B cell (primary cell): ENCODE measurements at regions not wholly inside any gene's neighbourhood (a gene's known extent, or its start where the extent isn't known, plus 50 kb on each side); places are given as distances from the start of the nearest gene placed in this dataset.

ENCODE experiments used
- ATAC-seq: fragments of 200-7000 bp; cut with Tn5 transposase; one replicate; pipeline ENCODE4 v1.10.0; 2021; ENCODE audit warnings: low read depth, mild to moderate bottlenecking, moderate number of reproducible peaks, moderate library complexity
- CTCF ChIA-PET: fragments of 350-600 bp; sonication (Branson Sonifier 250); formaldehyde crosslinking; loops from one replicate; lab custom pipeline; 2021; ENCODE audit warnings: antibody characterized with exemption, inconsistent platforms; lab: Charles Lee
- POLR2A ChIA-PET: fragments of 350-600 bp; sonication (Branson Sonifier 250); formaldehyde crosslinking; loops from one replicate; lab custom pipeline; 2021; ENCODE audit warnings: antibody characterized with exemption; lab: Charles Lee
- DNase-seq: peaks from one replicate; pipeline ENCODE4 v3.0.0; 2013
- H2AFZ ChIP-seq: 2 replicates; pipeline ENCODE4 v1.6.1; 2012; ENCODE audit warnings: mild to moderate bottlenecking, low read depth, low read length; ENCODE audit not compliant: insufficient read depth, poor library complexity, severe bottlenecking
- H3K27ac ChIP-seq, 2 donors: 1 replicate in 1 of 2; 2 replicates in 1 of 2; pipeline ENCODE4 v1.5.1; 2012 to 2013; ENCODE audit warnings: low read length in 2 of 2, mild to moderate bottlenecking in 2 of 2, moderate library complexity in 1 of 2
- H3K27me3 ChIP-seq, 4 experiments: fragments of 200-600 bp in 1 of 4; sonication (generic) in 1 of 4; replicated peaks in 1 of 4; 1 replicate in 2 of 4; 2 replicates in 2 of 4; pipeline versions ENCODE4 v1.6.1 to v1.7.0; 2013 to 2016; ENCODE audit warnings: low read length in 3 of 4, mild to moderate bottlenecking in 2 of 4, mixed read lengths in 1 of 4, moderate library complexity in 1 of 4; ENCODE audit not compliant: insufficient read depth in 4 of 4, control insufficient read depth in 3 of 4; ENCODE audit errors: control extremely low read depth in 1 of 4
- H3K36me3 ChIP-seq, 2 experiments: replicated peaks in 1 of 2; 1 replicate in 1 of 2; 2 replicates in 1 of 2; pipeline versions ENCODE4 v1.6.1 to v1.7.1; 2013; ENCODE audit warnings: low read length in 1 of 2; ENCODE audit not compliant: insufficient read depth in 2 of 2, control insufficient read depth in 1 of 2; ENCODE audit errors: control extremely low read depth in 1 of 2, extremely low read depth in 1 of 2
- H3K4me1 ChIP-seq, 2 donors: fragments of 200-600 bp in 1 of 2; sonication (generic) in 1 of 2; 1 replicate in 1 of 2; 2 replicates in 1 of 2; pipeline versions ENCODE4 v1.5.1 to v1.6.1; 2013 to 2017; ENCODE audit warnings: low read length in 2 of 2; ENCODE audit not compliant: control insufficient read depth in 2 of 2, insufficient read depth in 2 of 2
- H3K4me2 ChIP-seq: replicated peaks from 2 replicates; pipeline ENCODE3; 2012; ENCODE audit warnings: mild to moderate bottlenecking, low read depth, low read length; ENCODE audit not compliant: poor library complexity, severe bottlenecking
- H3K4me3 ChIP-seq, 5 experiments: fragments of 200-600 bp in 1 of 5; sonication (generic) in 1 of 5; 1 replicate in 3 of 5; 2 replicates in 2 of 5; pipeline versions ENCODE4 v1.5.1 to v1.7.0; 2011 to 2016; ENCODE audit warnings: low read length in 4 of 5, mild to moderate bottlenecking in 4 of 5, low read depth in 2 of 5, control low read depth in 1 of 5, moderate library complexity in 1 of 5; ENCODE audit not compliant: insufficient read depth in 1 of 5; ENCODE audit errors: control extremely low read depth in 1 of 5, extremely low read depth in 1 of 5
- H3K79me2 ChIP-seq: fragments of 200-600 bp; sonication (generic); one replicate; pipeline ENCODE4 v1.6.0; 2016; ENCODE audit warnings: low read length; ENCODE audit not compliant: control insufficient read depth, insufficient read depth
- H3K9ac ChIP-seq: fragments of 200-600 bp; sonication (generic); 2 replicates; pipeline ENCODE4 v1.6.1; 2017; ENCODE audit warnings: mild to moderate bottlenecking, low read length, moderate library complexity
- H3K9me3 ChIP-seq, 3 donors: one replicate each; pipeline versions ENCODE4 v1.6.1 to v1.7.1; 2013; ENCODE audit warnings: low read length in 2 of 3; ENCODE audit not compliant: control insufficient read depth in 2 of 3, insufficient read depth in 1 of 3; ENCODE audit errors: control extremely low read depth in 1 of 3
- H4K20me1 ChIP-seq: 2 replicates; pipeline ENCODE4 v1.6.0; 2012; ENCODE audit warnings: mild to moderate bottlenecking, low read length; ENCODE audit not compliant: insufficient read depth, control insufficient read depth, poor library complexity, severe bottlenecking
- H3K27ac Mint-ChIP-seq: one replicate; pipeline ENCODE4 v1.8.0; 2021; ENCODE audit warnings: mixed read lengths
- H3K27me3 Mint-ChIP-seq: one replicate; pipeline ENCODE4 v1.8.0; 2021; ENCODE audit warnings: mixed read lengths
- H3K4me1 Mint-ChIP-seq: one replicate; pipeline ENCODE4 v1.8.0; 2021; ENCODE audit warnings: mixed read lengths
- H3K4me3 Mint-ChIP-seq: one replicate; pipeline ENCODE4 v1.8.0; 2021; ENCODE audit warnings: mixed read lengths
- H3K9me3 Mint-ChIP-seq: one replicate; pipeline ENCODE4 v1.8.0; 2022; ENCODE audit warnings: mixed read lengths; ENCODE audit not compliant: insufficient read depth
- EZH2 ChIP-seq: IDR thresholded peaks from 2 replicates; pipeline ENCODE4 v1.6.1; 2012; ENCODE audit warnings: borderline replicate concordance, low read depth, mild to moderate bottlenecking, moderate library complexity, low read length; ENCODE audit not compliant: insufficient read depth, poor library complexity, severe bottlenecking
- WGBS: methylation state at CpG from one replicate; pipeline ENCODE4 v1.1.5; 2013; ENCODE audit warnings: missing lambda C conversion rate; ENCODE audit not compliant: insufficient coverage; 5-methylcytosine and 5-hydroxymethylcytosine counted together
- intact Hi-C: fragments of 100-400 bp; cut with micrococcal nuclease; formaldehyde crosslinking; loops from one replicate; pipeline ENCODE4 v1.10.0; 2022
- TF ChIP-seq, protein P1 (sequence below): fragments of 200-600 bp; IDR thresholded peaks from one replicate; pipeline ENCODE4 v1.8.0; 2022; ENCODE audit warnings: antibody characterized with exemption, mild to moderate bottlenecking

DNA sequence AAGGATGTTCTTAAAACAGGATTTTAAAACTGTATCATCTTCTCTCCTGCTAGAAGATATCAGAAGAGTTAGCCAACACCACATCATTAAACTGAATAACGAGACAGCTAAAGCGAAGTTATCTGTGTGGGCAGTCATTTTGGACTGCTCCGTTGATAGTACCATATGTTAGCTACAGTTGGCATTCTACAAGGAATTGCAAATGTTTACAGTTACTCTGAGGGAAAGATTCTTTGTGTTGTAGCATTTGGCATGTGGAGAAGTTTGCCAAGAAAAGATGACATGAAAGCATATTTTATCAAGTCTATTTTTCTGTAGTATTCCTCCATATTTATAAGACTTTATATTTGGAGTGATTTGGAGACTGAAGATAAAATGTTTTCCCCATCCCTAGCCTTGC, 464.4 kb upstream of the POM121L12 start:
- CTCF ChIA-PET: no interaction called here
- DNase-seq (no peak), ATAC-seq (no peak)
- Histone ChIP-seq H2AFZ (no peak overlapping the region), H3K27ac (no peak overlapping the region), H3K79me2 (no peaks in the 10 kb centered on the region), H3K9me3 (no peaks in the 10 kb centered on the region), H3K4me2 (no peak overlapping the region), H3K4me3 (no peak overlapping the region), H3K4me1 (no peaks in the 10 kb centered on the region), H4K20me1 (no peaks in the 10 kb centered on the region), H3K9ac (no peak overlapping the region), H3K27me3 (no peaks in the 10 kb centered on the region), H3K36me3 (no peaks in the 10 kb centered on the region)
- intact Hi-C loops: no loop called here
- no peak overlapping the region for H3K4me3 Mint-ChIP-seq
- peaks cover 7% of the 10 kb centered on the region for H3K9me3 Mint-ChIP-seq
- no peak for TF ChIP-seq EZH2
- TF ChIP-seq, protein P1, sequence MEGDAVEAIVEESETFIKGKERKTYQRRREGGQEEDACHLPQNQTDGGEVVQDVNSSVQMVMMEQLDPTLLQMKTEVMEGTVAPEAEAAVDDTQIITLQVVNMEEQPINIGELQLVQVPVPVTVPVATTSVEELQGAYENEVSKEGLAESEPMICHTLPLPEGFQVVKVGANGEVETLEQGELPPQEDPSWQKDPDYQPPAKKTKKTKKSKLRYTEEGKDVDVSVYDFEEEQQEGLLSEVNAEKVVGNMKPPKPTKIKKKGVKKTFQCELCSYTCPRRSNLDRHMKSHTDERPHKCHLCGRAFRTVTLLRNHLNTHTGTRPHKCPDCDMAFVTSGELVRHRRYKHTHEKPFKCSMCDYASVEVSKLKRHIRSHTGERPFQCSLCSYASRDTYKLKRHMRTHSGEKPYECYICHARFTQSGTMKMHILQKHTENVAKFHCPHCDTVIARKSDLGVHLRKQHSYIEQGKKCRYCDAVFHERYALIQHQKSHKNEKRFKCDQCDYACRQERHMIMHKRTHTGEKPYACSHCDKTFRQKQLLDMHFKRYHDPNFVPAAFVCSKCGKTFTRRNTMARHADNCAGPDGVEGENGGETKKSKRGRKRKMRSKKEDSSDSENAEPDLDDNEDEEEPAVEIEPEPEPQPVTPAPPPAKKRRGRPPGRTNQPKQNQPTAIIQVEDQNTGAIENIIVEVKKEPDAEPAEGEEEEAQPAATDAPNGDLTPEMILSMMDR: no peak
- H3K27ac Mint-ChIP-seq: no peak overlapping the region
- no peaks in the 10 kb centered on the region for H3K27me3 Mint-ChIP-seq
- H3K4me1 Mint-ChIP-seq: no peaks in the 10 kb centered on the region
- POLR2A ChIA-PET: no interaction called here
- WGBS: 100% methylated on average over 1 of the region's 3 CpGs

DNA sequence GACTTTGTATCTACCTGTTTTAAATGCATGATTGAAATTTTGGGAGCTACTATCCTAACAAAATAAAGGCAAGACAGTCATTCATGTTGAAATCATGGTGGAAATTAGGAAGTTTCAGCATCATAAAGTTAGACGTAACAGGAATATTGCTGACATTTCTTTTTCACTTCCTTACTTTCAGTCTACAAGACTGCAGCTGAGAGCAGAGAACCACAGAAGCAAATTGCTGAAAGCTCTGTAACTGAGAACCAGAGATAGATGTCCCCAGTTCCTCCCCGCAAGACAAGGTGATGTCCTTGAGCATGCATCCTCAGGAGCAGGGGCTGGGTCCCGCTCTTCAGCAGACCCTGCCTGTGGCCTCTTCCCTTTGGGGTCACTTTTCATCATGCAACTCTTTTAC, 466.3 kb upstream of the POM121L12 start:
- intact Hi-C loops: no loop called here
- Histone ChIP-seq H4K20me1 (no peaks in the 10 kb centered on the region), H3K4me1 (no peaks in the 10 kb centered on the region), H2AFZ (no peak overlapping the region), H3K9me3 (no peaks in the 10 kb centered on the region), H3K27ac (no peak overlapping the region), H3K36me3 (no peaks in the 10 kb centered on the region), H3K9ac (no peak overlapping the region), H3K4me3 (no peak overlapping the region), H3K79me2 (no peaks in the 10 kb centered on the region), H3K4me2 (no peak overlapping the region), H3K27me3 (no peaks in the 10 kb centered on the region)
- Mint-ChIP-seq H3K27ac (no peak overlapping the region), H3K4me3 (no peak overlapping the region), H3K27me3 (no peaks in the 10 kb centered on the region), H3K4me1 (no peaks in the 10 kb centered on the region), H3K9me3 (peaks cover 9% of the 10 kb centered on the region)
- ChIA-PET CTCF (no interaction called here), POLR2A (no interaction called here)
- no peak for DNase-seq
- ATAC-seq: no peak
- TF ChIP-seq, protein P1: no peak
- no peak for TF ChIP-seq EZH2
- WGBS: 90% methylated on average over 2 of the region's 3 CpGs
